Stimulated activated CD4-positive, alpha-beta T cell treated with anti-CD3 and anti-CD28 coated beads, TNF-alpha, amount 100 ng/mL, for 4 hours (primary cell): ENCODE measurements at regions not wholly inside any gene's neighbourhood (a gene's known extent, or its start where the extent isn't known, plus 50 kb on each side); places are given as distances from the start of the nearest gene placed in this dataset.
A peak's percentile ranks its signal among the peaks of the same experiment; 100 is the strongest.
"Not testable (repeated sequence)": the region's sequence is repeated elsewhere in the genome, so short reads cannot be mapped to it uniquely, and the experiment has no call there.

ENCODE experiments used
- DNase-seq, 3 experiments: peaks; one replicate each; pipeline ENCODE4 v3.0.0-alpha.2; 2020; ENCODE audit warnings: low read depth in 3 of 3

DNA sequence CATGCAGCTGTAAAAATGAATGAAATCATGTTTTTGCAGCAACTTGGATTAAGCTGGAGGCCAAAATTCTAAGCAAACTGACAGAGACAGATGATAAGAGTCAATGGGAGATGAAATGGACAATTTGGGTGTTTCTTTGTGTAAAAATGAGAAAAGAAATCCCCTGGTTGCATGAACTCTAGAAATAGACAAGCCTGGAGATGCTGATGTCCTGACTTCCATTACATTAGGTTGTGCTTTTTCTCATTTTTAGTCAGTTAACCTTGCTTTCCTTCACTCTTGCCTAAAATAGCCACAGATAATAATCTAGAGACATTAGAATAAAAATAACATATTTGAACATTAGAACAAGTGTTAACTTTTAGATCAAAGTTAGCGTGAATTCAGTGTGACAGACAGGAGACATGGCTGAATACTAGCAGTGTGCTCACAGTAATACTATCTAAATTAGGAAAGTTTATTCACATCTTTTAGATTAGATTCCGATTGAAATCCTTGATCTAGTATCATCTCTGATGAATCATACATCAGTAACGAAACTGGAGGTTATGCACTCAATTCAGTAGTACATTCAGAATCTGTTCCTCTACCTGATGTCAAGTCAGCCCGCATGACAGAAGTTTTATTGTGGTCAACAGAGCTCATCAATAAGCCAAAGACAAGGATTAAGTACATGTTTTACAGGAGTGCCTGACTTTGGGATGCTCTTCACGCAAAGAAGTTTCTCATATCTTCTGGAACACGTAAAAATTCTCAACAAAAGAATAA lies 948.1 kb downstream of the TMEM121 start:
- not testable (repeated sequence) for DNase-seq

DNA sequence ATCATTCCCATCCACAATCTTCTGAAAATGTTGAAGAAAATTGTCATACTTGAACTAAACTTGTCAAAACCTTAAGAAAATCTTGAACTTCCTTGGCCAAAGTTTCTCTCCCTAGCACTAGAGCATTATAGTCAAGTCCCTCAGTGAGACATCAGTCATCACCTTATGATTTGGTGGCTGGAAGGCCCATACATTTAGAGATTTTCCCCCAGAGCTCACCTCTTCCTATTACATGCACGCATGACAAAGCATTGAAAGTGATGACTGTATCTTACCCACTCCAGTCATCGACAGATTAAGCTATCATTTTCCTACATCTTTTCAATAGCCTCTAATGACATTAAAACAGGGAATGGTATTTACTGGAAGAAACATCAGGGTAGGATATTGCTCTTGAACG lies 948.8 kb downstream of the TMEM121 start:
- not testable (repeated sequence) for DNase-seq

DNA sequence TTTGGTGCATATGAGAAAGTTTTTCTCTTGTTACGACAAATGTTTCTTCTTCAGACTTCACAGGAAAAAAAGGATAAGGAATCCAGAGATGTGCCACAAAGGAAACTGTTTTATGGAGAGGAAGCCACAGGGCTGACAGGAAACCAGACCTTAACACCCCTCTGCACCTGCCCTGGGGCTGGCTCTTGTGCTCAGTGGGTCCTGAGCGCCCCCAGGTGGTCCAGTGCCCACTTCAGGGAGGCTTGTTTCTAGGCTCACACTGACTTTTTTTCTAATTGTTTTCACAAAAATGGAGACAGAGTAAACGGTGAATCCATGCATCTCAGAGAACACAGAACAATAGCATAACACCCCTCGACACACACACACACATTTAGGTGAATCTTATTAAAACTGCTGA lies 951.2 kb downstream of the TMEM121 start:
- not testable (repeated sequence) for DNase-seq

DNA sequence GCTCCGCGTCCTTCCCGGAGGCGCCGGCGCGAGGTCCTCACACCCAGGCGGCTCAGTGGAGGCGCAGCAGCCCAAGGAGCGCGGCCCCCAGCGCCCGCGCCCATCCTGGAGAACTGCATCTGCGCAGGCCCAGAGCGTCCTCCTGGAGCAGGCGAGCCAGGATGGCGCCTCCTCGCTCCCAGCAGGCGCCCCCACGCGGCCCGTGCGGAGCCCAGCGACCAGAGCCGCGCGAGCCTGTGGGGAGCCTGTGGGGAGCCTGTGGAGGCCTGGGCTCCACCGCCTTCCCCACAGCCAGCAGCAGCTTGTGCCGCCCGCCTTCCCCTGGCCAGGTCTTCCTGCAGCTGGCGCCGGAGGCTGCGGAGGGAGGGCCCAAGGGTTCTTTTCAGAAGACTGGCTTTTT lies 953.9 kb downstream of the TMEM121 start:
- not testable (repeated sequence) for DNase-seq

DNA sequence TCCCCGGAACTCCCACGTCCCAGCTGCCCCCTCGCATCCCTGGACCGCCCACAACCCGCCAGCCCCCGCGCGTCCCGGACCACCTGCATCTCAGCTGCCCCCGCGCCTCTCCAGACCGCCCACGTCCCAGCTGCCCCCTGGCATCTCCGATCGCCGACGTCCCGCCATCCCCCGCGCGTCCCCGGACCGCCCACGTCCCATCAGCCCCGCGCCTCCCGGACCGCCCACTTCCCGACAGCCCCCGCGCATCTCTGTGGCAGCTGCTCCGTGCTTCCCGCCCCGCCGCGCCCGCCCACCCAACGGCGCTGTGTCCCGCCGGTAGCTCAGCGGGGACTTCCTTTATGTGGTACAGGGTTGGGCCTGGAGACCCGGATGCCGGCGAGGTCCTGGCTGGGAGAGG lies 955.8 kb downstream of the TMEM121 start:
- not testable (repeated sequence) for DNase-seq

DNA sequence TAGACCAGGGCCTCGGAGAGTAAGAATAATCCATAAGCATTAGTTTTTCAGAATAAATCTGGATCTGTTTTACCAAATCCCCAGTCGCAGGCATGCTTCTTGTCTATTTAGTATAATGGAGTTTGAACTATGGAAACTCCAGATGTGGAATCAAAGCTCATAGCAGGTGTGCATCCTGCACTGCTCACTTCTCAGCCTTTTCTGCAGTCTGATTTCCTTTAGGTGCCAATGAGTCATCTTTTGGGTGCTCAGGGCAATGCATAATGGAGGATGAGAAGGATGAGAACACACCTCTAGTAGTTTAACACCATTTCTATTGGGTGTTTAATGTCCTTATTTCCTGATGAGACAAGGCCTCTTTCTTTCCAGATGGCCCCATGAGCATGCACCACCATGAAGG lies 961.2 kb downstream of the TMEM121 start:
- DNase-seq = no peak

DNA sequence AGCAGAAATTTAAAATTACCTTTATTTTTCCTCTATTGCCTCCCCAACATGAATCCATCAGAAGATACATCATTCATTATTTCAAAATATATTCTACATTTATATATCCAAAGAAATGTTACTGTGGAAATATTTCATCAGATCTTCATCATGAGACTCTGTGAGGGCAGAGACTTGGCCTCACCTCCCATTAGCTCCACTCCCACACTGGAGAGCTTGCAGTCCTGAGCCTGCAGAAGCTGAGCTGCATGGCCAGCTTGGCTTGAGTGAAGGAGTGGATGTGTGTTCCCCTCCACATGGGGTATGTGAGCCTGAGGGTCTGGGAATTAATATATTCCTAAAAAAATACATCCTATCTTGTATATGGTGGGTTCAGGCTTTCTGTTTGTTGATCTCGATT lies 961.9 kb downstream of the TMEM121 start:
- no peak for DNase-seq

DNA sequence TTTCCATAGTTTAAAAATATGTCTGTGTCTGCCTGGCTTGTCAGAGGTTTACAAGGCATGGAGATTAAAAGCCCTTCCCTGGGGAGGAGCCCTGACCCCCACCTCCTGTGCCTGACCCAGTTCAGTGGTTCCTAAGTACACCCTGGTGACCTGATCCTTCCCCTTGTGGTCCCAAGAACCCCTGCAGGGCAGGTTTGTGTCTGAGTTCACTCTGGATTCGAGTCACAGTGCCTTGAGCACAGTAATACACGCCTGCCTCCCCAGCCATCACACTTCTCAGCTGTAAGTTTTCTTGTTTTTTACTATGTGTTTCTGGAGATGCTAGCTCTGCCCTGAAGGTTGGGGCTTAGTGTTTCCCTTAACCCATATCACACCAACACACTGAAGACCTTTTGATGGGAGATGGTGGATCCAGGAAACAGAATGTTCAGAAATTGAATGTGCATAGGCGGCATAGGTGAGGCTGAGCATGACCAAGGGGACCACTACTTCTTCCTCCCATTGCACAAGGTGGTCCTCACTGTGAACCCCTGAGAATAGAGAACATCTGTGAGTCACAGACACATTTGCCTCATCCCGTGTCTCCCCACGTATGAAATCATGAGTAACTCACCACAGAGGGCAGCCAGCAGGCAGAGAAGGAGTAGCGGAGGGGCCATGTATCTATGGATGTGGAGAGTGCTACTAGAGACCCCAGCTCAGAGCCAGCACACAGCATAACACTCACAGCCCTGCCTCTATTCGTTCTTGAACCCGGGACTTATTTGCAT lies 962.9 kb downstream of the TMEM121 start:
- no peak for DNase-seq

DNA sequence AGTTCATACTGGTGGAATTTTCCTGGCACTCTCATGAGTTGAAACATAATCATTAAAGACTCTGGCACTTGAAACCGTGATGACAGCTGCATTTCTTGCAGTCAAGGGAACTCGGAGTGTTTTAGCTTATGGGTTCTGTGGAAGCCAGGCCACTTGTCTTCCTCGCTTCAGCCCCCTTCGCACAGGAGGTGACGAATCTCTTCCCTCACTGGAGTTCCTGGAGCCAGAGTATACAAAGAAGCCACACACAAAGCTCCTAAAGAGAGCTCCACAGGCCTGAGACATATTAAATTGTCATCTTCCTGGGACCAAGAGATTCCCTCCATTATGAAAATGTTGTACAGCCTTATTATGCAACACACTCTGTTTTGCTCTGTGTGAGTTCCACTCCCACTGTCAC lies 964.1 kb downstream of the TMEM121 start:
- DNase-seq = no peak

DNA sequence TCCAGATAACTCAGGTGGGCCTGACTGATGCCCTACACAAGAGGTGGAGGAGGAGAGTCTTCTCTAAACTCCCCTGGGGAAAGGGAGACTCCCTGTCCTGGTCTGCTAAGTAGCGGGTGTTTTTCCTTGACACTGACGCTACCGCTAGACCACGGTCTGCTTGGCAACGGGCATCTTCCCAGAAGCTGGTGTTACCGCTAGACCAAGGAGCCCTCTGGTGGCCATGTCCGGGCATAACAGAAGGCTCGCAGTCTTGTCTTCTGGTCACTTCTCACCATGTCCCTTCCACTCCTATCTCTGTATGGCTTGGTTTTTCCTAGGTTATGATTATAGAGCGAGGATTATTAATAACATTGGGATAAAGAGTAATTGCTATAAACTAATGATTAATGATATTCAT lies 965.5 kb downstream of the TMEM121 start:
- DNase-seq = no peak

DNA sequence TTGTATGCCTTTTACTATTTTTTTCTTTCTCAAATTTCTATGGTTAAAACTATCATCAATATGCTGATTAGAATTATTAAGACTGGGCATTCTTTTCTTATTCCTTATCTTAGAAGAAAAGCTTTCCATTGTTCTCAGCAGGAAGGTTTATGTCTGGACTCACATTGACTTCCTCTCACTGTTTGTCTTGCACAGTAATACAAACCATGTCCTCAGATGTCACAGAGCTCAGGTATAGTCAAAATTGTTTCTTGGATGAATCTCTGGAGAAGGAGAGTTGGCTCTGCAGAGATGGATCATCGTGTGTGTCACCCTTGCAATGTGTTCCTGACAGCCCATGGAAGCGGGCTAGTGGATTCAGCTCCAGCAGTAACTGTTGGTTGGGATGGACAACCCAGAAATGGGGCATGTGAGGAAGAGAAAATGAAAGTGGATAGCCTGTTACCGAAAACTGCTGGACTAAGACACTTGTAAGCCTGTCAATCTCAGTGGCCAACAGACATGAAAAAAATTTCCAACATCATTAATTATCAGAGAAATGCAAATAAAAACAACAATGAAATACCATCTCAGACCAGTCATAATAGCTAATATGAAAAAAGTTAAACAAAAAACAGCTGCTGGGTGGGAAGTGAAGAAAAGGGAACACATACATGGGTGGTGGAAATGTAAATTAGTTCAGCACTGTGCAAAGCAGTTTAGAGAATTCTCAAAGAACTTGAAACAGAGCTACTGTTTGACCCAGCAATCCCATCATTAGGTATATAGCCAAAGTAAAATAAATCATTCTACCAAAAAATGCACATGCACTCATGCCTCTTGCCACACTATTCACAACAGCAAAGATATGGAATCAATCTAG lies 967.8 kb downstream of the TMEM121 start:
- DNase-seq = no peak

DNA sequence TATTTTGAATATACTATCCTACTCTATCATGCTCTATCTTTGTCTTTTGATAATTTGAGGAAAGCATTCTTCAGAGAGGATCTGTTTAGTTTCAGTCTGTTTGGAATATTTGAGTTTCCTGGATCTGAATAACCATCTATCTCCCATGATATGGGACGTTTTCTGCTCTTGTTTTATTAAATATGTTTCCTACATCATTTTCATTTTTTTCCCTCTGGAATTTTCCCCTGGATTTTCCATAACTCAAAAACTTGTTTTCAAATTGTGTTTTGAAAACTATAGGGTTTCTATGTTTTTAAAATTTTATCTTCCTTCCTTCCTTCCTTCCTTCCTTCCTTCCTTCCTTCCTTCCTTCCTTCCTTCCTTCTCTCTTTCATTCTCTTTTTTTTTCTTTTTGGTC lies 974.2 kb downstream of the TMEM121 start:
- no peak for DNase-seq

DNA sequence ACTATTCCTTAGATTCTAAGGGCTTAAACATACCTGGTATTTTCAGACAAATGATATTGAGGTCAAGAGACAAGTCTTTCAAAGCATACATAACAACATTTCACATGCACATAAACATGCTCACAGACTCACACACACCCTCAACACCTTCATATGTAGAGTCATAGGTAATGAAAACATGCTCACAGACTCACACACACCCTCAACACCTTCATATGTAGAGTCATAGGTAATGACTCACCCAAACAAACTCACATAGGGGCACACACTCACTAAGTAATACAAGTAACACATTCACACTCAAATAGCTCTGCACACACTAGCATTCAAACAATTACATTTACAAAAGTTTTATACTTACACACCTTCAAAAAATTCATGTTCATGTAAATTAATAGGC lies 975.5 kb downstream of the TMEM121 start:
- no peak for DNase-seq

DNA sequence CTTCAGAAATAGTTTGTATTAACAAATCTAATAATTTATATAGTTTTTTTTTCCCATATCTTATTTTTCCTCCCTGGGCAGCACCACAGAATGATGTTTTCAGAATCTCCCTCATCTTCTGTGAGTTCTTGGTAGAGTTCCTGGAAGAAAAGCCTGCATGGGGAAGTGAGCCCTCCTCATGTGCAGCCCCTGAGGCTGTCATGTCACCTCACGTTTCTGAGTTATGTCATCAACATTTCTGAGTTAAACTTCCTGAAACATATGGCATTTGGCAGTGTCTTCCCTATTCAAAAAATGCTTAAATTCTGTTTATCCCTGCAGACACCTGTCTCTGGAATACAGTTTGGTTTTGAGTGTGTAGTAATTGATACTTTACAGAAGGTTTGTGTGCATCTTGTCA lies 979.0 kb downstream of the TMEM121 start:
- DNase-seq = no peak

DNA sequence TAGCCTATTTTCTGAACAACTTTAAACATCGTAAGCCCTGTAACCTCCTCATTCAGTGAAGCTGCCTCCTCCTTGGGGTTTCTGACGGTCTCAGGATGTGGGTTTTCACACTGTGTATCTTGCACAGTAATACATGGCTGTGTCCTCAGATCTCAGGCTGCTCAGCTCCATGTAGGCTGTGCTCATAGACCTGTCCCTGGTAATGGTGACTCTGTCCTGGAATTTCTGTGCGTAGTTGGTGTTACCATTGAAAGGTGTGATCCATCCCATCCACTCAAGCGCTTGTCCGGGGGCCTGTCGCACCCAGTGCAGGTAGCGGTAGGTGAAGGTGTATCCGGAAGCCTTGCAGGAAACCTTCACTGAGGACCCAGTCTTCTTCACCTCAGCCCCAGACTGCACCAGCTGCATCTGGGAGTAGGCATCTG lies 980.5 kb downstream of the TMEM121 start:
- DNase-seq = peak in 1 of 3 experiments; percentile 20

DNA sequence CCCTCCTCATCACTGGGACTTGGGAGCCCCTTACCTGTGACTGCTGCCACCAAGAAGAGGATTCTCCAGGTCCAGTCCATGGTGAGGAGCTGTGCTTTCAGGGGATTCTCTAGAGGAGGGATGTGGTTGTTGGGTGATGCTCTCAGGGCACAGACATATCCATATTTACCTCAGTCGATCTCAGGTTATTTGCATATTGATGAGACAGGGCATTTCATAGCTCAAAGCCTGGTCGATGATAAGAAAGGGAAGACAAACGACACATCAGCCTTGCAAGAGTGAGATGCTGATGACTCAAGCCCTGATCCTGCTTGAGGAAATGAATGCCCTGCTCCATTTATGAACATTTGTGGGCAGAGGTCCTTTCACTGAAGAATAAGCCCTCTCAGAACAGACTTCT lies 981.0 kb downstream of the TMEM121 start:
- DNase-seq = no peak

DNA sequence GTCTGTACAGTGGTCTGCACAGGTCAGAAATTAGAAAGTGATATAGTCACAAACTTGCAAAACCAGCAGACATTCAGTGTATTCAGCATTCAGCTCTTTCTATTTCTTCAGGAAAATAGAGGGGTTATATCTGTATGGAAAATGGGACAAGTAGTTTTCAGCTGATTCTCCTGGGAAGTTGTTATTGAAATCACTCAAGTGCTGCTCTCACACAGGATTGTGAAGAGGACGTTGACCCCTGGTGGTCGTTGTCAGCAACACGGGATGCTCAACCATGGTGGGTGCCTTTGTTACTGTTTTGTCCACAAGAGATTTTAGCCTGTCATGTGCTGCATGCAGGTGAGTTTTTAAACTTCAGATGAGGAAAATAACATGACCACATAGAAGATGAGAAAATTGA lies 981.8 kb downstream of the TMEM121 start:
- DNase-seq = no peak

DNA sequence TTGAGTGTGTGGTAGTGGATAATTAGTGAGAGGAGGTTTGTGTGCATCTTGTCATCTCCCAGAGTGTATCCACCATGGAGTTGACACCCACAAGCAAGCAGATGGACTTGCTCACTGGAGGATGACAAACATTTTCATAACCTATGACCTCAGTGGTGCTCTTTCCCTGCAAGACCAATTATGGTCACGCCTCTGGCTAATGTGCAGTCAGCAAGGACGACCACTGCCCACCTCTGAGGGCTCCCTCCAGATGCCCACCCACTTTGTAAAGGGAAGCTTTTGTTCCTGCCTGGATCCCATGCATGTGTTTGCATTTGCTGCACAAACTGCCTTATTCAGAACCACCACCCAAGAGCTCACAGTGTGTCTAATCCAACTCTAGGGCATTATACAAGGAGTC lies 982.8 kb downstream of the TMEM121 start:
- no peak for DNase-seq

DNA sequence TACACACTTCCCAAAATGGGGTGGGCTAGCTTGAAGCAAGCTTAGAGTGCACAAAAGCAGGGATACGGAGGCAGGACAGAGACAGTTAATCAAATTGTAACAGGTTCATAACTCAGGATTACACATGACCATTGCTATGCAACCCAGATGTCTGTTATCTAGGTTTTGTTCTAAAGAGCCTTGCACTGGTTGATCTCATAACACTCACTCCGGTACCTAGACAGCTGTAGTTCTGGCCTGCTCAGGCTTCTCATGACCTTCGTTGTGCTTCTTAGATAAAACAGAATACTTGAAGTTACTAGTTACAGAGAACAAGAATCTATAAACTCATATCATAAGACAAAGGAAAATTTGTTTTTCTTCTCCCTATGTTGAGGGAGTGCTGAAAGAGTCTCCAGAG lies 983.4 kb downstream of the TMEM121 start:
- DNase-seq = no peak

DNA sequence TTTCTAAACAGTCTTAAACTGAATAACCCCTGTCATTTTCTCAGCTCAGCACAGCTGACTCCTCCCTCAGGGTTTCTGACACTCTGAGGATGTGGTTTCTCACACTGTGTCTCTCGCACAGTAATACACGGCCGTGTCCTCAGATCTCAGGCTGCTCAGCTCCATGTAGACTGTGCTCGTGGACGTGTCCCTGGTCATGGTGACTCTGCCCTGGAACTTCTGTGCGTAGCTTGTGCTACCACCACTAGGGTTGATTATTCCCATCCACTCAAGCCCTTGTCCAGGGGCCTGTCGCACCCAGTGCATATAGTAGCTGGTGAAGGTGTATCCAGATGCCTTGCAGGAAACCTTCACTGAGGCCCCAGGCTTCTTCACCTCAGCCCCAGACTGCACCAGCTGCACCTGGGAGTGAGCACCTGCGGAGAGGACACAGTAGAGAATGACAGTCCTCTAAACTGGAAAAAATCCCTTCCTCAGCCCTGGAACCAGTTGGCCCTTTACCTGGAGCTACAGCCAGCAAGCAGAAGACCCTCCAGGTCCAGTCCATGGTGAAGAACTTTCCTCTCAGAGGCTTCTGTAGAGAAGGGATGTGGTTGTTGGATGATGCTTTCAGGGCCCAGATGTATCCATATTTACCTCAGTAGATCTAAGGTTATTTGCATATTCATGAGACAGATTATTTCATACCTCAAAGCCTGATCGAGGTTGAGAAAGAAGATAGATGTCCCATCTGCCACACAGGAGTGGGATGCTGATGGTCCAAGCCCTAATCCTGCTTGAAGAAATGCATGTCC lies 984.8 kb downstream of the TMEM121 start:
- DNase-seq = peak in 1 of 3 experiments; percentile 11

DNA sequence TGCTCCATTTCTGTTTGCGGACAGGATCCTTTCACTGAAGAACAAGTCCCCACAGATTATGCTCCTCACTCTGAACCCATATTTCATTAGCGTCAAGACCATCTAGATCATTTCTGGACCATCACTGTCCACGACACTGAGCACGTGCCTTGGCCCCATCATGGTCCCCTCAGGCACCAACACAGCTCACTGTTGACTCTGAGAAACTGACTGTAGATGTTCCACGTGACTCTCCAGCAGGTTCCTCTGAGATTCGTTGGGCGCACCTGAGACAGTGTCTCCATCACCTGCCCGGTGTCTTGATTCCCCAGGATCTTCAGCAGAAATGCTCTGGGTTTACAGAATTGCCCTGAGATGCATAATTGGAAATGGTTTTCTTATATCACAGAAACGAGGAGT lies 985.4 kb downstream of the TMEM121 start:
- DNase-seq = no peak

DNA sequence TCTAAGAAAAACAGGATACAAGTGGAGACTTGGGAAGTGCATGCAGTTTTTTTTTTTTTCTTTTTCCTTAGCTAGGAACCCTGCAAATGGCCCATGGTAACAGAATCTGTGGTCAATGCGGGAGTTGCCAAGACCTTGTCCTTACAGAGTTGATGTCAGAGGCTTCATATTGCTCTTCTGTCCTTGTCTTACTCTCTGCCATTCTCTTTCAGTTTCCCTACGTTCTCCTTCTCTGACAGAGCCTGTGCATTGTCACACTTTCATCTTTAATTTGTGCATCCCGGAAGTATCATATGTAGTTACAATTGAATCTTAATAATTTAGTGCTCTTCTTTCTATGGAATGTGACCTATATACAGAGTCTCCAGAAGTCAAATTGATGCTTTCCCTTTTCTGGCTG lies 986.9 kb downstream of the TMEM121 start:
- DNase-seq = no peak
